ENCODE measurements at regions not wholly inside any gene's neighbourhood (a gene's known extent, or its start where the extent isn't known, plus 50 kb on each side); places are given as distances from the start of the nearest gene placed in this dataset.
A peak's percentile ranks its signal among the peaks of the same experiment; 100 is the strongest.

GRCh38 chr5:113950186-113950585 is 411.7 kb upstream of the KCNN2 start:
- no peak for DNase-seq (ENCODE audit: extremely low spot score, unreplicated experiment)
- no peaks in the 10 kb centered on the region for H3K36me3 Mint-ChIP-seq
- peak overlapping the region; percentile 58 for H3K27ac Mint-ChIP-seq
- H3K4me3 Mint-ChIP-seq, result peak overlapping the region; percentile 53
- no peaks in the 10 kb centered on the region for H3K27me3 Mint-ChIP-seq
- TF ChIP-seq CTCF (conservative IDR thresholded peaks at IDR 0.05), result no peak
- peaks cover 5% of the 10 kb centered on the region for H3K9me3 Mint-ChIP-seq
- no peaks in the 10 kb centered on the region for H3K4me1 Mint-ChIP-seq (ENCODE audit: unreplicated experiment)

DNA sequence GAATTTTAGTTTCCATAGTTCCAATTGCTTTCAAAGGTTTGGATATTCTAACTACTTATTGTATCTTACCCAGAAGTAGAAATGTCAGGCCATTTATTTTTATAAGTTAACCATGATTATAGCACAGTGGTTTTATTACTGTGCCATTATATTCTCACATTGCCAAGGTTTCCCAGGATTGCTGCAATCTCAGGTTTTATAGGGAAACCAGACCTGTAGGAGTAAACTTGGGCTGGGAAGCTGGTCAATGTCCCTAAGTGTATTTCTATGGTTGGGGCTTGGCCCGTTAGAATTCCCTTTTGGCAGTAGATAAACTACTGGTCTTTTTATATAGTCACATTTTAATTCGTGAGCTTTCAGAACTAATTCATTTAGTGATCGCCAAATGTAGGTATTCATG is 396.6 kb upstream of the KCNN2 start:
- Mint-ChIP-seq H3K9me3 (no peaks in the 10 kb centered on the region), H3K36me3 (no peaks in the 10 kb centered on the region), H3K4me3 (no peak overlapping the region), H3K27ac (no peak overlapping the region), H3K27me3 (no peaks in the 10 kb centered on the region), H3K4me1 (ENCODE audit: unreplicated experiment) (no peaks in the 10 kb centered on the region)
- TF ChIP-seq CTCF (conservative IDR thresholded peaks at IDR 0.05), result no peak
- no peak for DNase-seq (ENCODE audit: extremely low spot score, unreplicated experiment)

GRCh38 chr5:113969901-113970300 is 392.0 kb upstream of the KCNN2 start:
- no peak for DNase-seq (ENCODE audit: extremely low spot score, unreplicated experiment)
- no peaks in the 10 kb centered on the region for H3K9me3 Mint-ChIP-seq
- no peak for TF ChIP-seq CTCF (conservative IDR thresholded peaks at IDR 0.05)
- H3K4me1 Mint-ChIP-seq (ENCODE audit: unreplicated experiment), result no peaks in the 10 kb centered on the region
- H3K27ac Mint-ChIP-seq, result no peak overlapping the region
- no peaks in the 10 kb centered on the region for H3K27me3 Mint-ChIP-seq
- no peak overlapping the region for H3K4me3 Mint-ChIP-seq
- no peaks in the 10 kb centered on the region for H3K36me3 Mint-ChIP-seq

- TF ChIP-seq CTCF (conservative IDR thresholded peaks at IDR 0.05), result no peak
- no peak overlapping the region for H3K27ac Mint-ChIP-seq
- H3K36me3 Mint-ChIP-seq, result no peaks in the 10 kb centered on the region
- DNase-seq (ENCODE audit: extremely low spot score, unreplicated experiment), result no peak
- H3K4me3 Mint-ChIP-seq, result no peak overlapping the region
- H3K9me3 Mint-ChIP-seq, result peaks cover 5% of the 10 kb centered on the region
- H3K27me3 Mint-ChIP-seq, result no peaks in the 10 kb centered on the region
- H3K4me1 Mint-ChIP-seq (ENCODE audit: unreplicated experiment), result no peaks in the 10 kb centered on the region
These were observed 390.4 kb upstream of the KCNN2 start for GRCh38 chr5:113971454-113971853.

DNA sequence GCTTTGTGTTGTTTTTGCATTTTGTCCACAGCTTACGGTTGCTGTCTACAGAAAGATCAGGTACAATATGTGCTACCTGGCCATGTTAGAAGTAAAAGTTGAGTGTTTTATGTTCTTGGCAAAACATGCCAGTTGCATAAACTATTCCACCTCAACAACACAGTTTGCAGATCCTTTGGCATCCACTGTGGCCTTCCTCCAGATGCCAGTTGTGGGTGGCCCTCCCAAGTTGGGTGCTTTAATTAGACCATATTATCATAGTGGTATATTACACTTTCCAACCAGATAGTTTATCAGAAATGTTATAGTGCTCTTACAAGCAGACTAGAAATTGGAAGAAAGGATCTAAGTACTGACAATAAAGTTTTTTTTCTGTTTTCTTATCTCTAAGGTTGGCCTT is 386.9 kb upstream of the KCNN2 start:
- Mint-ChIP-seq H3K36me3 (no peaks in the 10 kb centered on the region), H3K4me1 (ENCODE audit: unreplicated experiment) (no peaks in the 10 kb centered on the region), H3K27ac (no peak overlapping the region), H3K9me3 (peaks cover 10% of the 10 kb centered on the region), H3K4me3 (no peak overlapping the region), H3K27me3 (no peaks in the 10 kb centered on the region)
- DNase-seq (ENCODE audit: extremely low spot score, unreplicated experiment), result no peak
- TF ChIP-seq CTCF (conservative IDR thresholded peaks at IDR 0.05), result no peak

- Mint-ChIP-seq H3K27me3 (no peaks in the 10 kb centered on the region), H3K4me3 (no peak overlapping the region), H3K36me3 (no peaks in the 10 kb centered on the region), H3K27ac (no peak overlapping the region), H3K9me3 (peaks cover 5% of the 10 kb centered on the region), H3K4me1 (ENCODE audit: unreplicated experiment) (peaks cover 14% of the 10 kb centered on the region)
- TF ChIP-seq CTCF (conservative IDR thresholded peaks at IDR 0.05), result no peak
- no peak for DNase-seq (ENCODE audit: extremely low spot score, unreplicated experiment)
These were observed 376.9 kb upstream of the KCNN2 start for GRCh38 chr5:113984928-113985327.
